Esophagus squamous epithelium (tissue), 5 donors: ENCODE measurements at regions not wholly inside any gene's neighbourhood (a gene's known extent, or its start where the extent isn't known, plus 50 kb on each side); places are given as distances from the start of the nearest gene placed in this dataset.

Experiments used
- DNase-seq: peaks from one replicate; lab custom pipeline; 2025; lab: John Stamatoyannopoulos, UW
- H3K27ac ChIP-seq, 4 donors: fragments of 200-600 bp; sonication (generic); one replicate each; pipeline ENCODE4 v1.5.1; 2016 to 2019; ENCODE audit warnings: mild to moderate bottlenecking in 1 of 4
- H3K27me3 ChIP-seq, 4 donors: fragments of 200-600 bp; sonication (generic); 1 replicate in 3 of 4; 2 replicates in 1 of 4; pipeline versions ENCODE4 v1.5.1 to v1.6.0; 2017 to 2021; ENCODE audit warnings: antibody characterized with exemption in 1 of 4
- H3K36me3 ChIP-seq, 3 donors: fragments of 200-600 bp; sonication (generic); one replicate each; pipeline ENCODE4 v1.5.1; 2016 to 2019
- H3K4me1 ChIP-seq, 3 donors: fragments of 200-600 bp; sonication (generic); one replicate each; pipeline ENCODE4 v1.5.1; 2017 to 2019
- H3K4me3 ChIP-seq, 4 donors: fragments of 200-600 bp; sonication (generic); 1 replicate in 3 of 4; 2 replicates in 1 of 4; pipeline ENCODE4 v1.5.1; 2016 to 2019; ENCODE audit warnings: mild to moderate bottlenecking in 2 of 4, moderate library complexity in 1 of 4
- H3K9me3 ChIP-seq, 3 donors: fragments of 200-600 bp; sonication (generic); one replicate each; pipeline ENCODE4 v1.5.1; 2016 to 2019
- POLR2A ChIP-seq, 4 donors: fragments of 450-650 bp; IDR thresholded peaks; one replicate each; pipeline ENCODE4 v1.6.1; 2017; ENCODE audit warnings: antibody characterized with exemption in 4 of 4, mild to moderate bottlenecking in 4 of 4, moderate library complexity in 3 of 4
- WGBS, 2 donors: methylation state at CpG; one replicate each; pipeline ENCODE4 v1.1.5; 2018; 5-methylcytosine and 5-hydroxymethylcytosine counted together
- intact Hi-C: fragments of 100-400 bp; cut with DNase I; formaldehyde crosslinking; loops from one replicate; pipeline ENCODE4 v1.15.0; 2022
- TF ChIP-seq, protein P1 (sequence below), 6 experiments: fragments of 450-650 bp in 4 of 6; fragments of 200-600 bp in 2 of 6; sonication (generic) in 2 of 6; IDR thresholded peaks; one replicate each; pipeline ENCODE4 v1.5.1; 2016 to 2019; ENCODE audit warnings: antibody characterized with exemption in 6 of 6, mild to moderate bottlenecking in 4 of 6, moderate library complexity in 4 of 6
- donor health status: DM: yes; HTN: yes; CAD: no.

GRCh38 chr1:29629814-29630516 is 393.6 kb downstream of the PTPRU start:
- H3K27ac ChIP-seq, result no peak overlapping the region
- no peak for DNase-seq
- 43 to 80% methylated on average over 1 of the region's 8 CpGs for WGBS, 2 donors

GRCh38 chr1:29629401-29629800 is 393.1 kb downstream of the PTPRU start:
- Histone ChIP-seq H3K9me3 (no peaks in the 10 kb centered on the region), H3K36me3 (no peaks in the 10 kb centered on the region), H3K27ac (no peak overlapping the region), H3K4me3 (no peak overlapping the region), H3K27me3 (peaks cover 0 to 14% (median 0%) of the 10 kb centered on the region in 4 donors), H3K4me1 (no peaks in the 10 kb centered on the region)
- DNase-seq, result no peak
- intact Hi-C loops, result no loop called here
- 67 to 75% methylated on average over 4 of the region's 4 CpGs for WGBS, 2 donors
- no peak for TF ChIP-seq POLR2A (IDR thresholded peaks at IDR 0.05)
- TF ChIP-seq, protein P1, sequence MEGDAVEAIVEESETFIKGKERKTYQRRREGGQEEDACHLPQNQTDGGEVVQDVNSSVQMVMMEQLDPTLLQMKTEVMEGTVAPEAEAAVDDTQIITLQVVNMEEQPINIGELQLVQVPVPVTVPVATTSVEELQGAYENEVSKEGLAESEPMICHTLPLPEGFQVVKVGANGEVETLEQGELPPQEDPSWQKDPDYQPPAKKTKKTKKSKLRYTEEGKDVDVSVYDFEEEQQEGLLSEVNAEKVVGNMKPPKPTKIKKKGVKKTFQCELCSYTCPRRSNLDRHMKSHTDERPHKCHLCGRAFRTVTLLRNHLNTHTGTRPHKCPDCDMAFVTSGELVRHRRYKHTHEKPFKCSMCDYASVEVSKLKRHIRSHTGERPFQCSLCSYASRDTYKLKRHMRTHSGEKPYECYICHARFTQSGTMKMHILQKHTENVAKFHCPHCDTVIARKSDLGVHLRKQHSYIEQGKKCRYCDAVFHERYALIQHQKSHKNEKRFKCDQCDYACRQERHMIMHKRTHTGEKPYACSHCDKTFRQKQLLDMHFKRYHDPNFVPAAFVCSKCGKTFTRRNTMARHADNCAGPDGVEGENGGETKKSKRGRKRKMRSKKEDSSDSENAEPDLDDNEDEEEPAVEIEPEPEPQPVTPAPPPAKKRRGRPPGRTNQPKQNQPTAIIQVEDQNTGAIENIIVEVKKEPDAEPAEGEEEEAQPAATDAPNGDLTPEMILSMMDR (IDR thresholded peaks at IDR 0.05), result no peak

More at GRCh38 chr1:29629814-29630516, 393.6 kb downstream of the PTPRU start:
- no peak for TF ChIP-seq POLR2A (IDR thresholded peaks at IDR 0.05)
- TF ChIP-seq, protein P1 (IDR thresholded peaks at IDR 0.05), result no peak
- Histone ChIP-seq H3K36me3 (no peaks in the 10 kb centered on the region), H3K4me3 (no peak overlapping the region), H3K4me1 (no peaks in the 10 kb centered on the region), H3K27me3 (peaks cover 0 to 17% (median 0%) of the 10 kb centered on the region in 4 donors), H3K9me3 (no peaks in the 10 kb centered on the region)
- intact Hi-C loops, result no loop called here

DNA sequence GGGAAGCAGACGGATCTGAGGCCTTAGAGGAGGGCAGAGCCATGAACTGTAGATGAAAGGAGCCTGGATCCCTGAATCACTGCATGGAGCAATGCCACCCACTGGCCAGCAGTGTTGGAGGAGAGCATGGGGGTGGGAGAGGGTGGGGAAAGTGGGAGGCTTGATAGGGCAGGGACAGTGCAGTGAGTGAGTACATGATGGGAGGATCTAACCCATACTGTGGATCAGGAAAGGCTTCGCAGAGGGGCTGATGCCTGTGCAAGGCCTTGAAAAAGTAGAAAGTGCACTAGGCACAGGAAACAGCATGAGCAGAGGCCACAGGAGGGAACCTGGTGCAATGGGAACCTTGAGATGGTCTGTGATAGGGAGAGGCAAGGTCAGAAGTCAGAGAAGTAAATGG is 391.9 kb downstream of the PTPRU start:
- TF ChIP-seq, protein P1 (IDR thresholded peaks at IDR 0.05), result no peak
- TF ChIP-seq POLR2A (IDR thresholded peaks at IDR 0.05), result no peak
- H3K27ac ChIP-seq, result no peak overlapping the region
- intact Hi-C loops, result no loop called here
- H3K4me1 ChIP-seq, result no peaks in the 10 kb centered on the region
- H3K9me3 ChIP-seq, result no peaks in the 10 kb centered on the region
- no peak for DNase-seq
- no peak overlapping the region for H3K4me3 ChIP-seq
- WGBS, 2 donors, result 50 to 58% methylated on average over 1 to 2 of the region's 2 CpGs
- peaks cover 0 to 25% (median 0%) of the 10 kb centered on the region in 4 donors for H3K27me3 ChIP-seq
- no peaks in the 10 kb centered on the region for H3K36me3 ChIP-seq

DNA sequence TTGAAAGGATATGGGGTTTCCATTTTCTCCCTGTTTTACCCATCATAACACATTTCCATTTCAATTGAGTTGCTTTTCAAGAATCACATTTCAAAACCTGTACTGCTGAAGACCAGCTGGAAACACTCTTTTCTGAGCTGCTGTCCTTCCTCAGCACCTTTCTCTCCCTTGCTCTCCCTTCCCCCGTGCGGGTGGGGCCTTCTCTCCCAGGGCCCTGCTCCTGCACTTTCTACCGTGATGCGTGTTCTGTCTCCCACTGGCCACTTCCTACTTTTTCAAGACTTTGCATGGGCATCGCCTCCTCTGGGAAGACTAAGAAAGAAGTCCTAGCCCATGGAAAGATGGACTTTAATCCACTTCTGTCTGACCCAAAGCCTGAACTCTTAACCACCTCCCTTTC is 390.4 kb downstream of the PTPRU start:
- WGBS, 2 donors, result 69 to 82% methylated on average over 4 to 5 of the region's 5 CpGs
- TF ChIP-seq POLR2A (IDR thresholded peaks at IDR 0.05), result no peak
- TF ChIP-seq, protein P1 (IDR thresholded peaks at IDR 0.05), result no peak
- intact Hi-C loops, result no loop called here
- Histone ChIP-seq H3K4me1 (no peaks in the 10 kb centered on the region), H3K9me3 (no peaks in the 10 kb centered on the region), H3K4me3 (no peak overlapping the region), H3K36me3 (no peaks in the 10 kb centered on the region), H3K27ac (no peak overlapping the region), H3K27me3 (peaks cover 0 to 38% (median 0%) of the 10 kb centered on the region in 4 donors)
- DNase-seq, result no peak

- peaks cover 0 to 44% (median 0%) of the 10 kb centered on the region in 4 donors for H3K27me3 ChIP-seq
- no peaks in the 10 kb centered on the region for H3K9me3 ChIP-seq
- no peak for DNase-seq
- H3K4me1 ChIP-seq, result no peaks in the 10 kb centered on the region
- H3K27ac ChIP-seq, result no peak overlapping the region
- TF ChIP-seq POLR2A (IDR thresholded peaks at IDR 0.05), result no peak
- TF ChIP-seq, protein P1 (IDR thresholded peaks at IDR 0.05), result no peak
- WGBS, 2 donors, result 86 to 90% methylated on average over 3 of the region's 8 CpGs
- intact Hi-C loops, result no loop called here
- no peak overlapping the region for H3K4me3 ChIP-seq
- H3K36me3 ChIP-seq, result no peaks in the 10 kb centered on the region
Measured at GRCh38 chr1:29626066-29626465, 389.7 kb downstream of the PTPRU start.
